ENCODE measurements at regions not wholly inside any gene's neighbourhood (a gene's known extent, or its start where the extent isn't known, plus 50 kb on each side); places are given as distances from the start of the nearest gene placed in this dataset.

GRCh38 chr2:120853306-120854013 is 117.8 kb downstream of the GLI2 start:
- DNase-seq (ENCODE audit: insufficient read length, low spot score, missing footprints): peak; percentile 34
- H3K79me2 ChIP-seq (ENCODE audit: insufficient read depth, low read length): peaks cover 16% of the 10 kb centered on the region
- no peak overlapping the region for H3K27ac ChIP-seq (ENCODE audit: low read depth, low read length)
- H3K4me1 ChIP-seq (ENCODE audit: insufficient read depth, low read length): peaks cover 3% of the 10 kb centered on the region
- no peak overlapping the region for H3K4me2 ChIP-seq (ENCODE audit: insufficient read depth, low read length)
- peaks cover 30% of the 10 kb centered on the region for H4K20me1 ChIP-seq (ENCODE audit: insufficient read depth, low read length)
- TF ChIP-seq, protein P1, sequence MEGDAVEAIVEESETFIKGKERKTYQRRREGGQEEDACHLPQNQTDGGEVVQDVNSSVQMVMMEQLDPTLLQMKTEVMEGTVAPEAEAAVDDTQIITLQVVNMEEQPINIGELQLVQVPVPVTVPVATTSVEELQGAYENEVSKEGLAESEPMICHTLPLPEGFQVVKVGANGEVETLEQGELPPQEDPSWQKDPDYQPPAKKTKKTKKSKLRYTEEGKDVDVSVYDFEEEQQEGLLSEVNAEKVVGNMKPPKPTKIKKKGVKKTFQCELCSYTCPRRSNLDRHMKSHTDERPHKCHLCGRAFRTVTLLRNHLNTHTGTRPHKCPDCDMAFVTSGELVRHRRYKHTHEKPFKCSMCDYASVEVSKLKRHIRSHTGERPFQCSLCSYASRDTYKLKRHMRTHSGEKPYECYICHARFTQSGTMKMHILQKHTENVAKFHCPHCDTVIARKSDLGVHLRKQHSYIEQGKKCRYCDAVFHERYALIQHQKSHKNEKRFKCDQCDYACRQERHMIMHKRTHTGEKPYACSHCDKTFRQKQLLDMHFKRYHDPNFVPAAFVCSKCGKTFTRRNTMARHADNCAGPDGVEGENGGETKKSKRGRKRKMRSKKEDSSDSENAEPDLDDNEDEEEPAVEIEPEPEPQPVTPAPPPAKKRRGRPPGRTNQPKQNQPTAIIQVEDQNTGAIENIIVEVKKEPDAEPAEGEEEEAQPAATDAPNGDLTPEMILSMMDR (IDR thresholded peaks at IDR 0.05; ENCODE audit: extremely low read depth, low read depth, low read length): no peak
- H3K27me3 ChIP-seq (ENCODE audit: insufficient read depth, low read length): no peaks in the 10 kb centered on the region
- peaks cover 6% of the 10 kb centered on the region for H3K36me3 ChIP-seq (ENCODE audit: insufficient read depth, low read length)
- H3K4me3 ChIP-seq (ENCODE audit: insufficient read depth, low read length): no peak overlapping the region
- H2AFZ ChIP-seq (ENCODE audit: low read length): no peak overlapping the region
- H3K9me3 ChIP-seq (ENCODE audit: low read depth, low read length): no peaks in the 10 kb centered on the region

GRCh38 chr2:120854014-120854620 is 118.4 kb downstream of the GLI2 start:
- no peak overlapping the region for H3K4me2 ChIP-seq (ENCODE audit: insufficient read depth, low read length)
- H3K36me3 ChIP-seq (ENCODE audit: insufficient read depth, low read length): peaks cover 6% of the 10 kb centered on the region
- H2AFZ ChIP-seq (ENCODE audit: low read length): no peak overlapping the region
- H4K20me1 ChIP-seq (ENCODE audit: insufficient read depth, low read length): peaks cover 30% of the 10 kb centered on the region
- H3K27me3 ChIP-seq (ENCODE audit: insufficient read depth, low read length): no peaks in the 10 kb centered on the region
- peaks cover 16% of the 10 kb centered on the region for H3K79me2 ChIP-seq (ENCODE audit: insufficient read depth, low read length)
- H3K27ac ChIP-seq (ENCODE audit: low read depth, low read length): no peak overlapping the region
- no peak overlapping the region for H3K4me3 ChIP-seq (ENCODE audit: insufficient read depth, low read length)
- TF ChIP-seq, protein P1 (IDR thresholded peaks at IDR 0.05; ENCODE audit: extremely low read depth, low read depth, low read length): no peak
- DNase-seq (ENCODE audit: insufficient read length, low spot score, missing footprints): no peak
- H3K4me1 ChIP-seq (ENCODE audit: insufficient read depth, low read length): peaks cover 3% of the 10 kb centered on the region
- H3K9me3 ChIP-seq (ENCODE audit: low read depth, low read length): no peaks in the 10 kb centered on the region

DNA sequence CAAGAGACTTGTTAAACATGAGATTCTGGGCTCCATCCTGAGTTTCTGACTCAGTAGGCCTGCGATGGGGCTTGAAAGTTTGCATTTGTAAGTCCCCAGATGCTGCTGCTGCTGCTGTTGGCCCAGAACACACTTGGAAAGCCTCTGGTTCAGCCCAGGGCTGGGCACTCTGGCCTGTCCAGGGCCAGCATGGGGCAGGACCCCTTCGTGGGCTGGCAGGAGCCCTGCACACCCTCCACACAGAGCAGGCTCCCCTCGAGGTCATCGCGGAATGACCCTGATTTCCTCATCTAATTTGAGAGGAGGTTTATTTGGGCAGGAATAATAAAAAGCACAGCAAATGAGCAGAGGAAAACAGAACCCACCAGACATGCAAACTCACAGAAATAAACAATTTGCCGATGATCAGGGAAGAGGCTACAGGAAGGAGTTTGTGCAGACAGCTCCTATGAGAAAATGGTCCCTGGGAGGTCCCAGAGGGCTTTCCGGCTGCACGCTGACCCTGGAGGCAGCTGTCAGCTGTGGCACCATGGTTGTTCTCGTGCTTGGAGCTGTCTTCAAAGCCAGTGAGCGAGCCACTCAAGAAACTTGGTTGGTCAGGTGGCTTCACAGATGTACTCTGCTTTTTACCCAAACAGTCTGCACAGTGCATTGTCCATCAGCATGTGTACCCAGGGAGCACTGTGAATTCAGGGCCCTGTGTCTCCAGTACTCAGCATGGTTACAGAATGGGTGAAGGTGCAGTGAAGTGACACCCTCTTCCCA is 119.3 kb downstream of the GLI2 start:
- DNase-seq (ENCODE audit: insufficient read length, low spot score, missing footprints): peak; percentile 65
- H3K4me1 ChIP-seq (ENCODE audit: insufficient read depth, low read length): peaks cover 3% of the 10 kb centered on the region
- H4K20me1 ChIP-seq (ENCODE audit: insufficient read depth, low read length): peaks cover 30% of the 10 kb centered on the region
- peaks cover 18% of the 10 kb centered on the region for H3K79me2 ChIP-seq (ENCODE audit: insufficient read depth, low read length)
- H3K9me3 ChIP-seq (ENCODE audit: low read depth, low read length): no peaks in the 10 kb centered on the region
- H3K27ac ChIP-seq (ENCODE audit: low read depth, low read length): no peak overlapping the region
- no peaks in the 10 kb centered on the region for H3K27me3 ChIP-seq (ENCODE audit: insufficient read depth, low read length)
- TF ChIP-seq, protein P1 (IDR thresholded peaks at IDR 0.05; ENCODE audit: extremely low read depth, low read depth, low read length): no peak
- H3K4me3 ChIP-seq (ENCODE audit: insufficient read depth, low read length): no peak overlapping the region
- peaks cover under 1% of the 10 kb centered on the region for H3K36me3 ChIP-seq (ENCODE audit: insufficient read depth, low read length)
- H3K4me2 ChIP-seq (ENCODE audit: insufficient read depth, low read length): no peak overlapping the region
- no peak overlapping the region for H2AFZ ChIP-seq (ENCODE audit: low read length)

All from osteoblast (primary cell).